ENCODE measurements at regions not wholly inside any gene's neighbourhood (a gene's known extent, or its start where the extent isn't known, plus 50 kb on each side); places are given as distances from the start of the nearest gene placed in this dataset.

- DNase-seq, result no peak
- no peaks in the 10 kb centered on the region for H3K36me3 ChIP-seq
- 40 to 83% methylated on average over 1 of the region's 1 CpG for WGBS, 2 donors (ENCODE audit: low coverage in 1 of 2)
- intact Hi-C loops (cut with DNase I; ENCODE audit: low total_unique reads) (no loop called here), in situ Hi-C loops (cut with MboI; ENCODE audit: low pct_ligation_motif_present in 1 of 4, low pct_unique_long_range_greater_than_20kb in 1 of 4, low sequenced_read_pairs in 3 of 4) (no loop called here)
- H3K27ac ChIP-seq, result no peak overlapping the region
- no peaks in the 10 kb centered on the region for H3K27me3 ChIP-seq
- H3K4me1 ChIP-seq, result no peaks in the 10 kb centered on the region
- H3K4me3 ChIP-seq, result no peak overlapping the region
- H3K9me3 ChIP-seq, result no peaks in the 10 kb centered on the region
- TF ChIP-seq EP300 (IDR thresholded peaks at IDR 0.05; ENCODE audit: low read depth), result no peak
- TF ChIP-seq POLR2AphosphoS5 (IDR thresholded peaks at IDR 0.05), result no peak
- no peak for TF ChIP-seq CTCF (IDR thresholded peaks at IDR 0.05)
- no peak for TF ChIP-seq POLR2A (IDR thresholded peaks at IDR 0.05)
Observed at GRCh38 chr18:40739029-40739428, 1216.0 kb upstream of the PIK3C3 start.

- Histone ChIP-seq H3K4me1 (no peaks in the 10 kb centered on the region), H3K27ac (no peak overlapping the region), H3K9me3 (no peaks in the 10 kb centered on the region), H3K27me3 (no peaks in the 10 kb centered on the region), H3K36me3 (no peaks in the 10 kb centered on the region), H3K4me3 (no peak overlapping the region)
- intact Hi-C loops (cut with DNase I; ENCODE audit: low total_unique reads), result no loop called here
- WGBS, 2 donors (ENCODE audit: low coverage in 1 of 2), result 85 to 87% methylated on average over 3 to 4 of the region's 4 CpGs
- DNase-seq, result no peak
- in situ Hi-C loops (cut with MboI; ENCODE audit: low pct_ligation_motif_present in 1 of 4, low pct_unique_long_range_greater_than_20kb in 1 of 4, low sequenced_read_pairs in 3 of 4), result no loop called here
- TF ChIP-seq EP300 (IDR thresholded peaks at IDR 0.05; ENCODE audit: low read depth), result no peak
- no peak for TF ChIP-seq CTCF (IDR thresholded peaks at IDR 0.05)
- no peak for TF ChIP-seq POLR2A (IDR thresholded peaks at IDR 0.05)
- TF ChIP-seq POLR2AphosphoS5 (IDR thresholded peaks at IDR 0.05), result no peak
Observed at GRCh38 chr18:40738321-40738880, 1216.6 kb upstream of the PIK3C3 start.

GRCh38 chr18:40708726-40709125, 1246.3 kb upstream of the PIK3C3 start:
- no peaks in the 10 kb centered on the region for H3K36me3 ChIP-seq
- DNase-seq, result no peak
- TF ChIP-seq POLR2AphosphoS5 (IDR thresholded peaks at IDR 0.05) (no peak), EP300 (IDR thresholded peaks at IDR 0.05; ENCODE audit: low read depth) (no peak), POLR2A (IDR thresholded peaks at IDR 0.05) (no peak)
- H3K9me3 ChIP-seq, result no peaks in the 10 kb centered on the region
- no peak overlapping the region for H3K4me3 ChIP-seq
- no peaks in the 10 kb centered on the region for H3K4me1 ChIP-seq
- in situ Hi-C loops (cut with MboI; ENCODE audit: low pct_ligation_motif_present in 1 of 4, low pct_unique_long_range_greater_than_20kb in 1 of 4, low sequenced_read_pairs in 3 of 4), result no loop called here
- intact Hi-C loops (cut with DNase I; ENCODE audit: low total_unique reads), result no loop called here
- H3K27me3 ChIP-seq, result no peaks in the 10 kb centered on the region
- H3K27ac ChIP-seq, result no peak overlapping the region

GRCh38 chr18:40707797-40708196, 1247.2 kb upstream of the PIK3C3 start:
- H3K36me3 ChIP-seq, result no peaks in the 10 kb centered on the region
- H3K27ac ChIP-seq, result no peak overlapping the region
- 50 to 63% methylated on average over 1 of the region's 1 CpG for WGBS, 2 donors (ENCODE audit: low coverage in 1 of 2)
- intact Hi-C loops (cut with DNase I; ENCODE audit: low total_unique reads) (no loop called here), in situ Hi-C loops (cut with MboI; ENCODE audit: low pct_ligation_motif_present in 1 of 4, low pct_unique_long_range_greater_than_20kb in 1 of 4, low sequenced_read_pairs in 3 of 4) (no loop called here)
- no peak overlapping the region for H3K4me3 ChIP-seq
- no peaks in the 10 kb centered on the region for H3K9me3 ChIP-seq
- TF ChIP-seq EP300 (IDR thresholded peaks at IDR 0.05; ENCODE audit: low read depth), result no peak
- TF ChIP-seq CTCF (IDR thresholded peaks at IDR 0.05), result no peak
- no peak for TF ChIP-seq POLR2AphosphoS5 (IDR thresholded peaks at IDR 0.05)
- TF ChIP-seq POLR2A (IDR thresholded peaks at IDR 0.05), result no peak
- H3K27me3 ChIP-seq, result no peaks in the 10 kb centered on the region
- H3K4me1 ChIP-seq, result no peaks in the 10 kb centered on the region
- no peak for DNase-seq

GRCh38 chr18:40698129-40698528, 1256.9 kb upstream of the PIK3C3 start:
- intact Hi-C loops (cut with DNase I; ENCODE audit: low total_unique reads), result no loop called here
- no peaks in the 10 kb centered on the region for H3K4me1 ChIP-seq
- in situ Hi-C loops (cut with MboI; ENCODE audit: low pct_ligation_motif_present in 1 of 4, low pct_unique_long_range_greater_than_20kb in 1 of 4, low sequenced_read_pairs in 3 of 4), result no loop called here

More at GRCh38 chr18:40698129-40698528, 1256.9 kb upstream of the PIK3C3 start:
- no peak for DNase-seq
- Histone ChIP-seq H3K36me3 (no peaks in the 10 kb centered on the region), H3K4me3 (no peak overlapping the region), H3K27me3 (no peaks in the 10 kb centered on the region), H3K27ac (no peak overlapping the region), H3K9me3 (no peaks in the 10 kb centered on the region)
- TF ChIP-seq EP300 (IDR thresholded peaks at IDR 0.05; ENCODE audit: low read depth) (no peak), POLR2A (IDR thresholded peaks at IDR 0.05) (no peak), CTCF (IDR thresholded peaks at IDR 0.05) (no peak), POLR2AphosphoS5 (IDR thresholded peaks at IDR 0.05) (no peak)
